Muscle layer of colon (tissue), 2 donors: ENCODE measurements at regions not wholly inside any gene's neighbourhood (a gene's known extent, or its start where the extent isn't known, plus 50 kb on each side); places are given as distances from the start of the nearest gene placed in this dataset.
"Not testable (repeated sequence)": the region's sequence is repeated elsewhere in the genome, so short reads cannot be mapped to it uniquely, and the experiment has no call there.

Experiments used
- H3K27ac ChIP-seq: one replicate; pipeline ENCODE4 v1.7.0; 2013; ENCODE audit warnings: low read depth, mild to moderate bottlenecking, low read length, moderate library complexity
- H3K27me3 ChIP-seq, 2 donors: one replicate each; pipeline ENCODE4 v1.7.0; 2013; ENCODE audit warnings: low read length in 2 of 2, mild to moderate bottlenecking in 2 of 2; ENCODE audit not compliant: insufficient read depth in 2 of 2, control insufficient read depth in 1 of 2
- H3K36me3 ChIP-seq: one replicate; pipeline ENCODE4 v1.7.0; 2013; ENCODE audit warnings: mild to moderate bottlenecking, low read length; ENCODE audit not compliant: insufficient read depth
- H3K4me1 ChIP-seq: one replicate; pipeline ENCODE4 v1.7.0; 2013; ENCODE audit warnings: mild to moderate bottlenecking, low read length; ENCODE audit not compliant: insufficient read depth
- H3K4me3 ChIP-seq, 2 donors: one replicate each; pipeline ENCODE4 v1.7.0; 2013; ENCODE audit warnings: low read length in 2 of 2, low read depth in 1 of 2, mild to moderate bottlenecking in 1 of 2, moderate library complexity in 1 of 2
- H3K9ac ChIP-seq: one replicate; pipeline ENCODE4 v1.7.0; 2013; ENCODE audit warnings: low read length
- H3K9me3 ChIP-seq: one replicate; pipeline ENCODE4 v1.7.0; 2013; ENCODE audit warnings: mild to moderate bottlenecking, low read length
- donor health status: abdominal sarcoma.
- donor health status: Adenocarcinoma of cecum.

GRCh38 chr10:36788152-36788551, 337.2 kb upstream of the ANKRD30A start:
- Histone ChIP-seq H3K9ac (no peak overlapping the region), H3K4me3 (no peak overlapping the region), H3K36me3 (no peaks in the 10 kb centered on the region), H3K27ac (no peak overlapping the region), H3K4me1 (peaks cover 6% of the 10 kb centered on the region), H3K9me3 (no peaks in the 10 kb centered on the region), H3K27me3 (no peaks in the 10 kb centered on the region)

- no peaks in the 10 kb centered on the region for H3K27me3 ChIP-seq
- H3K27ac ChIP-seq: no peak overlapping the region
- H3K9me3 ChIP-seq: no peaks in the 10 kb centered on the region
- H3K4me3 ChIP-seq: no peak overlapping the region
- H3K9ac ChIP-seq: no peak overlapping the region
- H3K36me3 ChIP-seq: no peaks in the 10 kb centered on the region
- no peaks in the 10 kb centered on the region for H3K4me1 ChIP-seq
Measured at GRCh38 chr10:36783400-36783799, 342.0 kb upstream of the ANKRD30A start.

- Histone ChIP-seq H3K4me1 (no peaks in the 10 kb centered on the region), H3K4me3 (no peak overlapping the region), H3K27me3 (no peaks in the 10 kb centered on the region), H3K9me3 (no peaks in the 10 kb centered on the region), H3K9ac (no peak overlapping the region), H3K36me3 (no peaks in the 10 kb centered on the region), H3K27ac (no peak overlapping the region)
Measured at GRCh38 chr10:36781570-36781969, 343.8 kb upstream of the ANKRD30A start.

- no peaks in the 10 kb centered on the region for H3K9me3 ChIP-seq
Measured at GRCh38 chr10:36780158-36780557, 345.2 kb upstream of the ANKRD30A start.

GRCh38 chr10:36779238-36779846, 346.1 kb upstream of the ANKRD30A start:
- Histone ChIP-seq H3K27ac (no peak overlapping the region), H3K9me3 (no peaks in the 10 kb centered on the region), H3K27me3 (no peaks in the 10 kb centered on the region), H3K4me3 (no peak overlapping the region), H3K36me3 (no peaks in the 10 kb centered on the region), H3K9ac (no peak overlapping the region), H3K4me1 (no peaks in the 10 kb centered on the region)

More at GRCh38 chr10:36780158-36780557, 345.2 kb upstream of the ANKRD30A start:
- Histone ChIP-seq H3K4me3 (no peak overlapping the region), H3K9ac (no peak overlapping the region), H3K36me3 (no peaks in the 10 kb centered on the region), H3K4me1 (no peaks in the 10 kb centered on the region), H3K27me3 (no peaks in the 10 kb centered on the region), H3K27ac (no peak overlapping the region)

- Histone ChIP-seq H3K4me3 (no peak overlapping the region), H3K27ac (no peak overlapping the region), H3K9me3 (no peaks in the 10 kb centered on the region), H3K36me3 (no peaks in the 10 kb centered on the region), H3K9ac (no peak overlapping the region), H3K27me3 (no peaks in the 10 kb centered on the region), H3K4me1 (no peaks in the 10 kb centered on the region)
Measured at GRCh38 chr10:36778651-36779050, 346.7 kb upstream of the ANKRD30A start.

- Histone ChIP-seq H3K9ac (no peak overlapping the region), H3K36me3 (no peaks in the 10 kb centered on the region), H3K27ac (no peak overlapping the region), H3K9me3 (no peaks in the 10 kb centered on the region), H3K4me1 (no peaks in the 10 kb centered on the region), H3K27me3 (no peaks in the 10 kb centered on the region), H3K4me3 (no peak overlapping the region)
Measured at GRCh38 chr10:36773652-36774051, 351.7 kb upstream of the ANKRD30A start.

- Histone ChIP-seq H3K9me3 (no peaks in the 10 kb centered on the region), H3K4me3 (no peak overlapping the region), H3K4me1 (no peaks in the 10 kb centered on the region), H3K27me3 (no peaks in the 10 kb centered on the region), H3K27ac (no peak overlapping the region), H3K36me3 (no peaks in the 10 kb centered on the region), H3K9ac (no peak overlapping the region)
Measured at GRCh38 chr10:36771725-36772124, 353.7 kb upstream of the ANKRD30A start.

- H3K9me3 ChIP-seq, H3K4me1 ChIP-seq, H3K36me3 ChIP-seq, H3K27ac ChIP-seq, H3K27me3 ChIP-seq, H3K9ac ChIP-seq, H3K4me3 ChIP-seq: not testable (repeated sequence)
Measured at GRCh38 chr10:36769741-36770140, 355.7 kb upstream of the ANKRD30A start.

- Histone ChIP-seq H3K4me1 (peaks cover 9% of the 10 kb centered on the region), H3K27ac (no peak overlapping the region), H3K27me3 (no peaks in the 10 kb centered on the region), H3K9me3 (no peaks in the 10 kb centered on the region), H3K4me3 (no peak overlapping the region), H3K9ac (no peak overlapping the region), H3K36me3 (no peaks in the 10 kb centered on the region)
Measured at GRCh38 chr10:36766940-36767339, 358.5 kb upstream of the ANKRD30A start.

- H3K9ac ChIP-seq: no peak overlapping the region
- no peaks in the 10 kb centered on the region for H3K36me3 ChIP-seq
- H3K27me3 ChIP-seq: no peaks in the 10 kb centered on the region
- H3K4me1 ChIP-seq: peaks cover 9% of the 10 kb centered on the region
- no peak overlapping the region for H3K27ac ChIP-seq
- no peaks in the 10 kb centered on the region for H3K9me3 ChIP-seq
- no peak overlapping the region for H3K4me3 ChIP-seq
Measured at GRCh38 chr10:36766415-36766810, 359.0 kb upstream of the ANKRD30A start.

GRCh38 chr10:36765782-36766414, 359.5 kb upstream of the ANKRD30A start:
- Histone ChIP-seq H3K9ac (no peak overlapping the region), H3K4me3 (no peak overlapping the region), H3K4me1 (peaks cover 9% of the 10 kb centered on the region), H3K9me3 (no peaks in the 10 kb centered on the region), H3K36me3 (no peaks in the 10 kb centered on the region), H3K27ac (no peak overlapping the region), H3K27me3 (no peaks in the 10 kb centered on the region)
